ENCODE measurements at regions not wholly inside any gene's neighbourhood (a gene's known extent, or its start where the extent isn't known, plus 50 kb on each side); places are given as distances from the start of the nearest gene placed in this dataset.

DNA sequence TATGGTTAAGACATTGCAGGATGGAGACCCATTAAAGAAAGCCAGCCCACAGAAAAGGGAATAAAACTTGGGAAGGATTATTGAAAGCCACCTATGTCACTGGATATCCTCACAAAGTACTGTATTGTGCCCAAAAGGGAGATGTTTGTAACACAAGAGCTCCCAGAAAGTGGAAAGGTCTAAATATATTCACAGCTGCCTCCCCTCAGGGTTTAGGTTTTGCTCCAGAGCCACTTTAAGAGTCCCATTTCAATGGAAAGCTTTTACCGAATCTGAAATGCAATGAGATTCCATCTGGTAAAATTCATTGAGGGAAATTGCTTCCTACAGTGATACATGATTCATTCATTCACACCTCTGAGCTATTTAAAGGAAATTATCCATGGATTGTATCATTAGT is 176.4 kb downstream of the XPNPEP1 start:
- Histone ChIP-seq H4K91ac (replicated peaks; ENCODE audit: insufficient read length, low read length) (no peak overlapping the region), H3K79me1 (ENCODE audit: low read depth, low read length) (no peaks in the 10 kb centered on the region), H2BK20ac (ENCODE audit: low read length) (no peak overlapping the region), H2BK15ac (ENCODE audit: low read length) (no peak overlapping the region), H2AFZ (ENCODE audit: low read length) (no peak overlapping the region), H3K9ac (replicated peaks in 1 of 4; ENCODE audit: extremely low read depth in 1 of 4, low read depth in 3 of 4, low read length in 3 of 4) (peak overlapping the region in 1 of 4 experiments; percentile 34; a peak in 1 of 7 replicates), H3K14ac (ENCODE audit: insufficient read length) (no peak overlapping the region), H4K20me1 (replicated peaks in 1 of 2; ENCODE audit: control insufficient read depth in 1 of 2, insufficient read depth in 2 of 2, low read length in 2 of 2) (no peaks in the 10 kb centered on the region), H3K4me2 (ENCODE audit: insufficient read depth in 1 of 2, low read depth in 2 of 2, low read length in 2 of 2) (no peak overlapping the region), H4K8ac (ENCODE audit: extremely low read depth, insufficient read depth, low read length) (no peak overlapping the region), H3K23ac (ENCODE audit: insufficient read length) (no peak overlapping the region), H2AK5ac (ENCODE audit: low read depth, low read length) (no peak overlapping the region), H3K27ac (ENCODE audit: low read depth, low read length) (no peak overlapping the region), H3K23me2 (ENCODE audit: low read depth, low read length) (no peaks in the 10 kb centered on the region), H3K56ac (replicated peaks; ENCODE audit: insufficient read length, low read depth, low read length) (no peak overlapping the region), H3K27me3 (replicated peaks in 1 of 4; ENCODE audit: control insufficient read depth in 3 of 4, extremely low read depth in 1 of 4, insufficient read depth in 3 of 4, low read length in 3 of 4) (peaks cover 0 to 1% (median 0%) of the 10 kb centered on the region in 4 experiments; a peak in 1 of 7 replicates), H3K4ac (replicated peaks; ENCODE audit: insufficient read length, low read depth, low read length) (no peak overlapping the region), H3K79me2 (ENCODE audit: control insufficient read depth in 1 of 2, insufficient read depth in 2 of 2, low read length in 2 of 2) (no peaks in the 10 kb centered on the region), H2BK5ac (ENCODE audit: low read depth, low read length) (no peak overlapping the region), H2BK12ac (ENCODE audit: low read depth, low read length) (no peak overlapping the region), H3K4me3 (ENCODE audit: extremely low read depth in 1 of 4, insufficient read depth in 2 of 4, low read depth in 3 of 4, low read length in 4 of 4) (no peak overlapping the region), H3K4me1 (replicated peaks in 1 of 4; ENCODE audit: control insufficient read depth in 3 of 4, insufficient read depth in 4 of 4, low read length in 3 of 4) (no peaks in the 10 kb centered on the region), H4K5ac (ENCODE audit: insufficient read length, low read depth, low read length) (no peak overlapping the region), H3K36me3 (ENCODE audit: control insufficient read depth in 2 of 4, insufficient read depth in 4 of 4, low read length in 3 of 4) (no peaks in the 10 kb centered on the region), H3K18ac (ENCODE audit: extremely low read depth, low read length) (no peak overlapping the region), H2BK120ac (replicated peaks; ENCODE audit: low read depth, low read length) (no peak overlapping the region), H3K9me3 (ENCODE audit: insufficient read depth in 2 of 2, low read depth in 1 of 2, low read length in 1 of 2) (no peaks in the 10 kb centered on the region)
- ChIA-PET POLR2A (ENCODE audit: partially characterized antibody) (no interaction called here), CTCF (ENCODE audit: partially characterized antibody) (interaction anchor here (1.0 to 1.9 kb wide), 3 partner anchors 11 to 295 kb away, joined by 3 to 7 read pairs (median 6); no protein-coding TSS in a partner anchor)
- FAIRE-seq (no peak), DNase-seq (ENCODE audit: low read depth in 1 of 2, low spot score in 2 of 2) (no peak)
- 95% methylated on average over 1 of the region's 1 CpG; no CpG with 5 or more reads in 1 of the 2 experiments for WGBS, 2 experiments (ENCODE audit: extremely low coverage in 1 of 2, insufficient coverage in 1 of 2, insufficient read length in 1 of 2, insufficient replicate concordance in 2 of 2, low coverage in 1 of 2, low lambda C conversion rate in 2 of 2, missing lambda C conversion rate in 1 of 2)
- TF ChIP-seq, protein P1, sequence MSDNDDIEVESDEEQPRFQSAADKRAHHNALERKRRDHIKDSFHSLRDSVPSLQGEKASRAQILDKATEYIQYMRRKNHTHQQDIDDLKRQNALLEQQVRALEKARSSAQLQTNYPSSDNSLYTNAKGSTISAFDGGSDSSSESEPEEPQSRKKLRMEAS (IDR thresholded peaks at IDR 0.05): no peak
- TF ChIP-seq, protein P2, sequence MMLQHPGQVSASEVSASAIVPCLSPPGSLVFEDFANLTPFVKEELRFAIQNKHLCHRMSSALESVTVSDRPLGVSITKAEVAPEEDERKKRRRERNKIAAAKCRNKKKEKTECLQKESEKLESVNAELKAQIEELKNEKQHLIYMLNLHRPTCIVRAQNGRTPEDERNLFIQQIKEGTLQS (IDR thresholded peaks at IDR 0.05; ENCODE audit: insufficient read depth, low read depth, low read length): no peak
- TF ChIP-seq SAP30 (IDR thresholded peaks at IDR 0.05; ENCODE audit: insufficient read depth, insufficient replicate concordance, low read length): no peak
